Epithelial cell of proximal tubule (primary cell): ENCODE measurements at regions not wholly inside any gene's neighbourhood (a gene's known extent, or its start where the extent isn't known, plus 50 kb on each side); places are given as distances from the start of the nearest gene placed in this dataset.
A peak's percentile ranks its signal among the peaks of the same experiment; 100 is the strongest.

ENCODE experiments used
- DNase-seq: peaks from one replicate; pipeline ENCODE4 v3.0.0-alpha.2; 2011; ENCODE audit warnings: low read depth
- H3K4me3 ChIP-seq: 2 replicates; pipeline ENCODE4 v1.5.1; 2011; ENCODE audit warnings: low read depth, mild to moderate bottlenecking, low read length
- TF ChIP-seq, protein P1 (sequence below): conservative IDR thresholded peaks from 2 replicates; pipeline ENCODE4 v1.5.1; 2012; ENCODE audit warnings: low read depth, mild to moderate bottlenecking, low read length

DNA sequence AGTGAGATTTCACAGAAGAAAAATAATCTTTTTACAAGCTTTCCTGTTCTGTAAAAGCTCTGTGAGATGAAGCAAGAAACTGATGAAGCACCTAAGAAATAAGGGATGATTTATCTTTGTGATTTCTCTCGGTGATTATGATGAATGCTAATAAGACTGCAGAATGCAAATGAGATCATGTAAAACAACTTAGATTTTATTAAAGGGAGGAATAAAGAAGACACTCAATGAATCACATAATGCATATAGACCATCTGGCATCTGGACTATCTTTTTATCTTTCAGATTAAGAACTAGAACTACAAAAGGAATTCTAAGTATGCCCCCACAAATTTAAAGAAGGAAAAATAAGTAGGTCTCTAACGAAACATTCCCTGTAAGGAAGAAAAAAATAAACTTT, 361.5 kb upstream of the OPRM1 start:
- TF ChIP-seq, protein P1, sequence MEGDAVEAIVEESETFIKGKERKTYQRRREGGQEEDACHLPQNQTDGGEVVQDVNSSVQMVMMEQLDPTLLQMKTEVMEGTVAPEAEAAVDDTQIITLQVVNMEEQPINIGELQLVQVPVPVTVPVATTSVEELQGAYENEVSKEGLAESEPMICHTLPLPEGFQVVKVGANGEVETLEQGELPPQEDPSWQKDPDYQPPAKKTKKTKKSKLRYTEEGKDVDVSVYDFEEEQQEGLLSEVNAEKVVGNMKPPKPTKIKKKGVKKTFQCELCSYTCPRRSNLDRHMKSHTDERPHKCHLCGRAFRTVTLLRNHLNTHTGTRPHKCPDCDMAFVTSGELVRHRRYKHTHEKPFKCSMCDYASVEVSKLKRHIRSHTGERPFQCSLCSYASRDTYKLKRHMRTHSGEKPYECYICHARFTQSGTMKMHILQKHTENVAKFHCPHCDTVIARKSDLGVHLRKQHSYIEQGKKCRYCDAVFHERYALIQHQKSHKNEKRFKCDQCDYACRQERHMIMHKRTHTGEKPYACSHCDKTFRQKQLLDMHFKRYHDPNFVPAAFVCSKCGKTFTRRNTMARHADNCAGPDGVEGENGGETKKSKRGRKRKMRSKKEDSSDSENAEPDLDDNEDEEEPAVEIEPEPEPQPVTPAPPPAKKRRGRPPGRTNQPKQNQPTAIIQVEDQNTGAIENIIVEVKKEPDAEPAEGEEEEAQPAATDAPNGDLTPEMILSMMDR, result no peak
- H3K4me3 ChIP-seq, result no peak overlapping the region
- DNase-seq, result no peak

DNA sequence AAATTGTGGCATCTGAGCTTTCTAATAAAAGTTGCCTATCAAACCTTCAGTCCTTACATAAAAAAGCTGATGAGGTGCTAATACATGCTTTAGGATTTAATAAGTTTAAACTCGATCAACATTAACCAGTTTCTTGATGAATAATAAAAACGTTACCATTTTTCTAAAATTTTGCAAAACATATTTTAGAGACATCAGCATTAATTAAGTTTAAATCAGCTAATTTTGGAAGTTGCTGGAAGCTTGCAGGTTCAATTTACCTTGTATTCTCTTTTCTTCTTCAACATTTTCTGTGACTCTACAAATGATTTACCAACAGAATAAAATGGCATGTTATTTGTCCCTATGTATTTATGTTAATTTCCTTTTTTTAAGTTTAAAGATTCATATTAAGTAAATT, 365.3 kb upstream of the OPRM1 start:
- TF ChIP-seq, protein P1, result no peak
- no peak for DNase-seq

DNA sequence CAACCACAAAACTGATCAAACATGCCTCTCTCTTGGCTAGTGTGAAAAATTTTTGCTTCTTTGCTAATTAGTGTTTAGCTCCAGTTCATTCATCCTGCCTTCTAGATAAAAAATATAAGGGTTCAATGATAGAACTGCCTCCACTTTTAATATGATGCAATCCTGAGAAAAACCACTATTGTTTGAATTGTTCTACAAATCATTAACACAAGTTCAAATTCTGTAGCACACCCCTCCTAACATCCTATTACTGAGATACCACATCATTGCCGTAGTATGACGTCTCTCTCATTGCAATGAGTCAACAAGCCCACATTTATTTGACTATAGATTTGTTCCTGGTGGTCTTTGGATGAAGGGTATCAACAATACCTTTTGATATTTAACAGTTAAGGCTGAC, 365.8 kb upstream of the OPRM1 start:
- DNase-seq, result peak; percentile 30
- TF ChIP-seq, protein P1, result no peak
- H3K4me3 ChIP-seq, result no peak overlapping the region

More for the DNA sequence above, 365.3 kb upstream of the OPRM1 start:
- no peak overlapping the region for H3K4me3 ChIP-seq

DNA sequence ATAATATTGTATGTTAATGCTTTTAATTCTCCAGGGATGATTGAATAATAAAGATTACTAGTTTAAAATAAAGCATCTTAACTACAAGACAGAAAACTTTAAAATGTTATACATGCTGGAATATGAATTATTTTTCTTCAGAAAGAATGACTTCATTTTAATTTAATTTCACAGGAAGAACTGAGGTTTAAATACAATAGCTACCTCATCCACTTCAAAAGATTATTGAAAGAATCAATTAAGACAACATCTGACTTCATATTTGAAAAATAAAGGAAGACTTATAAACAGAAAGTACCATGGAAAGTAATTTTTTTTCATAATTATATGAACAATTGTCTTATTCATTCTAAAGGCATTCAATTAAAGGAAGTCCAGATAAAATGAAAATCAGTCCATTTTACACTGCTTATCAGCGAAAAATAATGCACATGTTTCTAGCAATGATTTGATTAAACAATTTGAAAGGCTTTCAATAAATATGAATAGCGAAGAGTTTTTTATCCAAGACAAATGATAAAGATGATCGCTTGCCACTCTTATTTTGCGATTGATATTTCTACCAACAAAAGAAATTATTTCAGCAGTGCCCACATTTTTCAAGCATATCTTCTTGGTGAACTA, 368.5 kb upstream of the OPRM1 start:
- no peak overlapping the region for H3K4me3 ChIP-seq
- no peak for DNase-seq
- TF ChIP-seq, protein P1, result no peak

DNA sequence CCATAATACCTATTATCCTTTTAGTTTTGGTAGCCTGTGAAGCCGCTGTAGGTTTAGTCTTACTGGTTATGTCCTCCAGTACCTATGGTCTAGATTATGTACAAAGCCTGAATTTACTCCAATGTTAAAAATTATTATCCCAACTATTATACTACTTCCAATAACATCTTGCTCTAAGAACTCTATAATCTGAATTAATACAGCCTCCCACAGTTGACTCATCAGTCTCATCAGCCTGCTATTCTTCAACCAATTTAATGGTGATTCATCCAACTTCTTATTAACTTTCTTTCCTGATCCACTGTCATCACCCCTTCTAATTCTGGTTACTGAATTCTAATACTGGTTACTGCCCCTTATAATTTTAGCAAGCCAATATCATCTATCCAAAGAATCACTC, 370.3 kb upstream of the OPRM1 start:
- TF ChIP-seq, protein P1, result no peak
- DNase-seq, result peak; percentile 3
- no peak overlapping the region for H3K4me3 ChIP-seq

DNA sequence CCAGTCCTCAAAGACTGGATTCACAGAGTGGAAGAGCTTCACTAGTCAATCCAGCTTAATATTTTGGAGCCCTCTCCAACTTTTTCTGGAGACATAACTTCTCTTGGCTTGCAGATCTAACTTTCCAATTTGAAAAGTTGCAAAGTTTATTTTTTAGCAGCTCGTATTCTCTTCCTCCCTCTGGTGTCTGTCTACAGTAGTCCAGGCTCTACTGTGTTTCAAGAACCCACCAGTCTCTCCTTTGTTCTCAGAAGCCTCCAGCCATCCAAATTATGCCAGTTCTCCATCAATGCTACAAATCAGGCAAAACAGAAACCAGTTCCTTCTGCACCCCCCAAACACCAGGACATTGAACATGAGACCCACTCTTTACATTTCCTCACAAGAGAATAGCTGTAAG, 376.1 kb upstream of the OPRM1 start:
- H3K4me3 ChIP-seq, result no peak overlapping the region
- DNase-seq, result no peak
- TF ChIP-seq, protein P1, result peak; percentile 12

DNA sequence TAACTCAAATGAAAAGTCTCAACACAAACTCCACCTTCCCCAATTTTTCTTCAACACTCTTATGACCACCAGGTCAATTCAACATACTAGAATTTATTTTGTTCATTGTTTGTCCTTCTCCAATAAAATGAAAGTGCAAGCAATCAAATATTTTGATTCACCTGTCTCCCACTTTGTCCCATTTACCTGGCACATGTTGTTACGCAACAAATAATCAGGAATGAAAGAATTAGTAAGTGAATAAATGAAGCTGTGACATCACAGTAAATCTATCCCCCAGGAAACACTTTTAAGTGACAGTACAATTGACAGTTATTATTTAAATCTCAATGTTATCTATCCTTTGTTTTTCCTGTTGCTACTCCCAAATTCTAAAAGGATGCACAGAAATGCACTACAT, 393.7 kb upstream of the OPRM1 start:
- no peak overlapping the region for H3K4me3 ChIP-seq
- DNase-seq, result no peak
- TF ChIP-seq, protein P1, result no peak
